GM12872 (cell line): ENCODE measurements at regions not wholly inside any gene's neighbourhood (a gene's known extent, or its start where the extent isn't known, plus 50 kb on each side); places are given as distances from the start of the nearest gene placed in this dataset.

Experiments
- CTCF ChIP-seq: IDR thresholded peaks from 3 replicates; pipeline ENCODE4 v1.5.1; 2011; ENCODE audit warnings: low read depth, mild to moderate bottlenecking, low read length, moderate library complexity; ENCODE audit not compliant: insufficient read depth

DNA sequence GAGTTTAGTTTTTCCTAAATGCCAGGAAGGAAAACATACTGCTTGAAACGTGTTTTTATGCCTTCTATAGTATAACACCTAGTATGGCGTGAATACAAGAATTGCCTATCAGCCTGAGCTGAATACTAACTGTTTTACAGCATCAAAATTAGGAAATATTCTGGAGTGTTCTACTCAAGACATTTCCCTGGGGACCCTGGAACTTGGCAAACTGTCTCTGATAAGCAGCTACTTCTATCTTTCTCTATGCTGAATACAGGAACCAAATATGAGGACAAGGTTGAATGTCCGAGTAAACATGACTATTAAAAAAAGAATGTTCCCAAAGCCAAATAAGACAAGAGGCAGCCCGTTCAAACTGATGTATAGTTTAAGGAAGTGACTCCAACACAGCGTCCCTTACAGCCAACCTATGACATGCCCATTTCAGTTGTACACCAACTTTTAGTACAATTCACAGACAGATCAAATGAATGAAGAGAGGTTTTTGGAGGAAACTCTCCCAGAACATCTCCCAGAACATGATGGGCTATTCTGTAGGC is 951.3 kb upstream of the ACVR2A start:
- TF ChIP-seq CTCF = no peak

- TF ChIP-seq CTCF = no peak
These were observed 954.3 kb upstream of the ACVR2A start for GRCh38 chr2:146890491-146890890.

DNA sequence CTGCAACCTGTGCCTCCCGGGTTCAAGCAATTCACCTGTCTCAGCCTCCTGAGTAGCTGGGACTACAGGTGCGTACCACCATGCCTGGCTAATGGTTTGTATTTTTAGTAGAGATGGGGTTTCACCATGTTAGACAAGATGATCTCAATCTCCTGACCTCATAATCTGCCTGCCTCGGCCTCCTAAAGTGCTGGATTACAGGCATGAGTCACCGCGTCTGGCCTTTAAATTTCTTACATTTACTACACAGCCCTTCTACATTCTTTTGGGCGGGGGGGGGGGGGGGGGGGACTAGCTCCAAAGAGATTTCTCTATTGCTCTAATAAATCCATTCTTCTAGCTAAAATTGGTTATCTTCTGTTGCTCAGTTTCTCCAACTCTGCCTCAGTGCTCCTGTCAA is 964.9 kb upstream of the ACVR2A start:
- no peak for TF ChIP-seq CTCF

GRCh38 chr2:146874260-146874658 is 970.6 kb upstream of the ACVR2A start:
- TF ChIP-seq CTCF = no peak

GRCh38 chr2:146873646-146874259 is 971.1 kb upstream of the ACVR2A start:
- no peak for TF ChIP-seq CTCF

- no peak for TF ChIP-seq CTCF
These were observed 971.8 kb upstream of the ACVR2A start for GRCh38 chr2:146873056-146873455.

DNA sequence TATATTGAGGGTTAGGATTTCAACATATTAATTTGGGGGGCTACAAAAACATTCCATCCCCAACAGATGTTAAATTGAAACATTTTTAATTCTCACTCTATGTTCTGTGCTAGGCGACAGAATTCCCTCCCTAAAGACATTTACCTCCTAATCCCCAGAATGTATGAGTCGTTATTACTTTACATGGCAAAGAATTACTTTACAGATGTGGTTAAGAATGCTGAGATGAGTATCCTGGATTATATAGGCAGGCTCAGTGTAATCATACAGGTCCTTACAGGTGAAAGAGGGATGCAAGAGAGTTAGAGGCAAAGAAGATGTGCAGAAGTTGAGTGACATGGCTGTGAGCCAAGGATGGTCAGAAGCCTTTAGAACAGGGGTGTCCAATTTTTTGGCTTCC is 974.1 kb upstream of the ACVR2A start:
- no peak for TF ChIP-seq CTCF
